Superior temporal gyrus (tissue), 1 donor: ENCODE measurements at regions not wholly inside any gene's neighbourhood (a gene's known extent, or its start where the extent isn't known, plus 50 kb on each side); places are given as distances from the start of the nearest gene placed in this dataset.
"Not testable (repeated sequence)": the region's sequence is repeated elsewhere in the genome, so short reads cannot be mapped to it uniquely, and the experiment has no call there.

ENCODE experiments used
- DNase-seq: peaks from one replicate; pipeline ENCODE4 v3.0.0-alpha.2; 2016; ENCODE audit errors: extremely low spot score

DNA sequence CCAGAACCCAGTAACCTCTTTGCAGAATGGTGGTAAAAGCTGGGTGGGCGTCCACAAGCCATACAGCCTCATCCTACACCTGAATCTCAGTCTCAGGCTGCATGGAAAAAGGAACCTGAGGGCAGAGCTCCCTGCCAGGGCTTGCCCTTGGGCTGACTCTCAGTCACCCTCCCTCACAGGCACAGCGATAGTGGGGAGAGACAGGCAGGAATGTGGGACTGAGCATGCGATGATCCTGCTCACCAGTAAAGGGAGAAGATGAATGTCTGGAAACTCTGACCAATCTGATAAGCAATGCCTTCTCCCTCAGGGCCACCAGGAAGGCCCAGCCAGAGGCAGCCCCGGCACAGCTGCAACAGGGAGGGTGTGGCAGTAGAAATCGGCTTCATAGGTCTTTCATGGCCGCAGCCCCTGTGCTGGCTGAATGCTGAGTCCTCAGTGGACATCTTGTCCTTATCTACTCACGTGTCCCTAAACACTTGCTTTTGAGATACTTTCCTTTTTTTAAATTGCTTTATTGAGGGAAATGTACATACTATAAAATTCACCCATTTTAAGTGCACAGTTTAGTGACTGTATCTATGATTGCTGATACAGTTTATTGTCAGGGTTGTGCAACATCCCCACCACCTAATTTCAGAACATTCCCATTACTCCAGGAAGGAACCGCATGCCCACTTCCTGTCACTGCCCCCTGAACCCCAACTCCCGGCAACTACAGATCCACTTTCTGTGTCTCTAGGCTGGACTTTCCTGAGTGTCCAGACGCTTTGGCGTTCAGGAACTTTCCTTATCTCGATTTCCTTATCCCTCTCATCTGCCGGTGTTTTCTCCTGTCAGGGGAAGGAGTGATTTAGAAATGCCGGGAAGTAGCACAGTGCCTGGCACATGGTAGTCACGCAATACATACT lies 258.1 kb downstream of the PCNX1 start:
- DNase-seq, result no peak

DNA sequence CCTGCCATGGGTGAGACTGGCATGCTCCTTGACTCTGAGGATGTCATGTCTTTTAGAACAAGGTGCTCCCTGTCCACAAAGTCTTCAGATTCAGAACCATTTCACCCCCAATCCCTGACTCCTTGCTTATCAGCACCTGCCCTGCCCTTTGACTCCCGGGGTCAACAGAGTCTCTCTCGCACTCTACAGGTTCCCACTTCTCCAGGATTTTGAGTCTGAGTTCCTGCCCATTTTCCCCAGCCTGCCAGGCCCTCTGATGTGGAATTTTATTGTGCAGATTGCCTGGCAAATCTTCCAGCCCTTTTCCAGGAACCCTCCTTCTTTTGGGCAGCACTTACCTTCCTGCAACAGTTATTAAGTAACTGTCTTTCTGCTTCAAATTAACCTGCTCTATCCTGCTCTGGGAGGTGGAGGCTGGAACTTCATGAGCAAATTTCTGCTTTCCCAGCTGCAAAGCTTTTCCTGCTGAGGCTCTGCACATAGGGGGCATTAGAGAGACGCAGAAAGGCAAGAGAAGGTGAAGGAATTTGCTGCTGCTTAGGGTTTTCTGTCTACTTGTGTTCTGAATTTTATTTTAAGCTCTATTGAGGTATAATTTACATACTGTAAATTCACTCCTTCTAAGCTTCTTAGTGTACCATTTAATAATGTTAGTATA lies 259.1 kb downstream of the PCNX1 start:
- DNase-seq, result peak; percentile 71

DNA sequence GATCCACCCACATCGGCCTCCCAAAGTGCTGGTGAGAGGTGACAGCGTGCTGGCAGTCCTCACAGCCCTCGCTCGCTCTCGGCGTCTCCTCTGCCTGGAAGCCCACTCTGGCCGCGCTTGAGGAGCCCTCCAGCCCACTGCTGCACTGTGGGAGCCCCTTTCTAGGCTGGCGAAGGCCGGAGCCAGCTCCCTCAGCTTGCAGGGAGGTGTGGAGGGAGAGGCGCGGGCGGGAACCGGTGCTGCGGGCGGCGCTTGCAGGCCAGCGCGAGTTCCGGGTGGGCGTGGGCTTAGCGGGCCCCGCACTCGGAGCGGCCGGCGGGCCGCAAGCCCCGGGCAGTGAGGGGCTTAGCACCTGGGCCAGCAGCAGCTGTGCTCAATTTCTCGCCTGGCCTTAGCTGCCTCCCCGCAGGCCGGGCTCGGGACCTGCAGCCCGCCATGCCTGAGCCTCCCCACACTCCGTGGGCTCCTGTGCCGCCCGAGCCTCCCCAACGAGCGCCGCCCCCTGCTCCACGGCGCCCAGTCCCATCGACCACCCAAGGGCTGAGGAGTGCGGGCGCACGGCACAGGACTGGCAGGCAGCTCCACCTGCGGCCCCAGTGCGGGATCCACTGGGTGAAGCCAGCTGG lies 260.2 kb downstream of the PCNX1 start:
- not testable (repeated sequence) for DNase-seq

DNA sequence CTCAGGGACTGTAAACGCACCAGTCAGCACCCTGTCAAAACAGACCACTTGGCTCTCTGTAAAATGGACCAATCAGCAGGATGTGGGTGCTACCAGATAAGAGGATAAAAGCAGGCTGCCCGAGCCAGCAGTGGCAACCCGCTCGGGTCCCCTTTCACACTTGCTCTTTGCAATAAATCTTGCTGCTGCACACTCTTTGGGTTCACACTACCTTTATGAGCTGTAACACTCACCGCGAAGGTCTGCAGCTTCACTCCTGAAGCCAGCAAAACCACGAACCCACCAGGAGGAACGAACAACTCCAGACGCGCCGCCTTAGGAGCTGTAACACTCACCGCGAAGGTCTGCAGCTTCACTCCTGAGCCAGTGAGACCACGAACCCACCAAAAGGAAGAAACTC lies 260.9 kb downstream of the PCNX1 start:
- not testable (repeated sequence) for DNase-seq

DNA sequence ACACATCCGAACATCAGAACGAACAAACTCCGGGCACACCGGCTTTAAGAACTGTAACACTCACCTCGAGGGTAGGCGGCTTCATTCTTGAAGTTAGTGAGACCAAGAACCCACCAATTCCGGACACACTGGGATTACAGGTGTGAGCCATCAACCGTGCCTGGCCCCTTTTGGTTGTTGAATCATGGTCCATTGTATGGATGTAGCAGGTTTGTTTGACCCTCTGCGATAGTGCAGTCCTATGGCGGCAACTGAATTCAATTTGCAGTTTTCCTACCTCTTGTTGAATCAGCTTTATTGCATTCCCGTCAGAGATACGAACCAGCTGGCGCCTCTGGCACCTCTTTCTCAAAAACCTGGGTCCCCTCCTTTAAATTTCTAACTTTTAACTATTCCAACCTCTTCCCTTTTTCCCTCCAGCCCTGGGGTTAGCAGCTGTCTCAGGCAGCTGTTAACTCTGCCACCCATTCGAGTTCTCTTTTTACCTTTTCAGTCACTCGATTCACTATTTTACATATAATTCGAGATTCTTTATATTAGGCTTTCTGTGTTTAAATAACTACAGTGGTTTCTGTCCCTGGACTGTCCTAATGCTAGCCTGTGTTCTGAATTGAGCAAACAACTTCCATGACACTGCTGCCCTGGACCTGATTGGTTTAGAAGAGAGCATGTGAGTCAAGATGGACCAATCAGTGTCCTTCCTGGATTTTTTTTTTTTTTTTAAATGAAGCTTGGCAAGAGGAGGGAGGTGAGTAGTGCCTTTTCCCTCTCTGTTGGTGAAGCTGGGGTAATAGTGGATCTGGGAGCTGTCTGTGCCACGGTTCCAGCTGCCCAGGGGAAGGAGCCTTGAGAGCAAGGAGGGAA lies 261.5 kb downstream of the PCNX1 start:
- DNase-seq, result no peak

DNA sequence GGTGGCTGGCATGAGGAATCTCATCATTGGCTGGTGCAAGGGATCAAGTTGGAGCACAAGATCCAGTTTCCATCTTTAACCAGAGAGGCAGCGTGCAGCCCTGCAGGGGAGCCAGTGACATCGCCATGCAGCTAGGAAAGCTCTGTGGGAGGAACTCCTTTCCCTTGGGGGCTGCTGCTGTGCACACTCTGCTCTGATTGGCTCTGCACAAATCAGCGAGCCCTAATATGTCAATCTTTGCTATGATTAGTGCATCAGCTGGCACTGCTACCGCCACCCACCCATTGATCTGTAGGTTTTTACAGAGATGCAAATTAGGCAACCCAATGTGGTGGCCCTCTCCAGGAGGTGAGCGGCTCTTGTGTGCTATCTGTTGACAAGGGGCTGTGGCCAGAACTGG lies 262.6 kb downstream of the PCNX1 start:
- no peak for DNase-seq

DNA sequence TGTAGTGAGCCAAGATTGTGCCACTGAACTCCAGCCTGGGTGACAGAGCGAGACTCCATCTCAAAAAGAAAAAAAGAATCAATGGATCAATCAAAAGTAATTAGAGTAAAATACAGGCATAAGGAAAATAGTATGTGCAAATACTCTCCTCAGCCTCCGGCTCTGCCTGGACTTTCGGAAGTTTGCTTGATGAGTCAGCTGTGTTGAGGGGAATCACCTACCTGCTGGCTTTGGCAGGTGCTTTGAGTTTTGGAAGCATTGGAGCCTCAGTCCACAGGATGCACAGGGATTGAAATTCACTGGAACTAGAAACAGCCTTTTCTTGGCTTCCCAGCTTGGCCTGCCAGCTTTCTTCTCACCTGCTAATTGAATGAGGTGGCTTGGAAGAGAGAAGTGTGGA lies 268.2 kb downstream of the PCNX1 start:
- DNase-seq, result no peak

DNA sequence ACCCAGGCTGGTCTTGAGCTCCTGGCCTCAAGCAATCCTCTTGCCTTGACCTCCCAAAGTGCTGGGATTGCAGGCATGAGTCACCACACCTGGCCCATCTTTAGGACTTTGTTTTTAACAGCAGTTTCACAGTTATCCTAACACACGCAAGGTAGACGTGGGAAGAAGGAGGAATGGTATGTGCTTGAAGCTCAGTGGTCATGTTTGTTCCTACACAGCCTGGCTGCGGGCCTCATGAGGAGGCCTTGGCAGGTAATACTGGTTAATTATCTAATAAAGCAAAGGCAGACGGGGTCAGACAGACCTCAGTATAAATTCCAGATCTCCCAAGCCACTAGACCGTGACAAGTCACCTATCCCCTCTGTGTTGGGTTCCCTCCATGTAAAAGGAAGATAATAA lies 271.8 kb downstream of the PCNX1 start:
- DNase-seq, result no peak

DNA sequence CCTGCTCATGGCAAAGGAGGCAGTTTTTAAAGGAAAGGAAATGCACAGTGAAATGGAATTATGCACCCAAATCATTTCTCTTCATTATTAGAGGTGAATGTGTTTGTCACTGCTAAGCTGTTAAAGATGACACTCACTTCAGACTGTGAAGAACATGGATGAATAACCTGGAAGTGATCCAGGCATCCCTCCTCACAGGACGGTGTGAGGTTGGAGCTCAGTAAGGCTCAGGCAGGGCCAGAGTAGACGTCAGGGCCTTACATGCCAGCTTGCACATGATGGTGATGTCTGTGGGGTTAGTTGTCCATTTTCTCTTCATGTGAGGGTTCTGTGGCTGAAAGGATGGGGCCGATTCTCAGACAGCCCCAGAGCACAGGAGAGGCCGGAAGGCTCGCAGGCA lies 273.1 kb downstream of the PCNX1 start:
- DNase-seq, result no peak

DNA sequence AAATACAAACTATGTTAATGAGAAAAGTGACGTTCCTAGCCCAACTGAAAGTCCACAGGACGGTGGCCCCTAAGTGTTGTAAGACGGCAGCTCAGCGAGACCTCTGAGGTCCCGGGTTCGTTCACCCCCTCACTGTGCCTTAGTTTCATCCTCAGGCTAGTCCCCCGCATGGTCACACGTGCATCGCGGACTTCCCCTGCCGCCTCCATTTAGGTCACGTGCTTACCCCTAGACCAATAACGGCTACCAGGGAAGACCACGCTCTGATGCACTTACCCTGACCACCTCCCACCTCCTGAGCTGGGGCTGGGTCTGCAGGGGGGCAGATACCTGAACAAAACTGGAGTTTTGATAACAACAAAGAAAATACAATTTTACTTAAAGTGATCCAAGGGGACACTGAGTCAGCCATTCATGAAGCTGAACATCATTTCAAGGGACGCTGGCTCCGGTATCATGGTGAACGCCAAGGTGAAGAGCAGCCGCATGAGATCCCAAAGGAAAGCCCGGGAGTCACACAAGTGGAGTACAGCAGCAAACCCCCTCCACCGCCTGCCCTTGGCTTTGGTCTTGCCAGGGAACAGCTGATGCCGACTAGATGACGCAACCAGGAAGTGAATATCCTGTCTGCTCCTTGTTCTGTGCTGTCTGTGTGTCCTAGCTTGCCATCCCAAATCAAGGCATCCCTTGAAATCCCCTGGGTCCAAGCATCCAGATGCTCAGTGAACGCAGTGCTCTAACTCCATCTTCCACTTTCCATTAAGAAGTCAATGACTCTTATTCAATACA lies 274.1 kb downstream of the PCNX1 start:
- no peak for DNase-seq

DNA sequence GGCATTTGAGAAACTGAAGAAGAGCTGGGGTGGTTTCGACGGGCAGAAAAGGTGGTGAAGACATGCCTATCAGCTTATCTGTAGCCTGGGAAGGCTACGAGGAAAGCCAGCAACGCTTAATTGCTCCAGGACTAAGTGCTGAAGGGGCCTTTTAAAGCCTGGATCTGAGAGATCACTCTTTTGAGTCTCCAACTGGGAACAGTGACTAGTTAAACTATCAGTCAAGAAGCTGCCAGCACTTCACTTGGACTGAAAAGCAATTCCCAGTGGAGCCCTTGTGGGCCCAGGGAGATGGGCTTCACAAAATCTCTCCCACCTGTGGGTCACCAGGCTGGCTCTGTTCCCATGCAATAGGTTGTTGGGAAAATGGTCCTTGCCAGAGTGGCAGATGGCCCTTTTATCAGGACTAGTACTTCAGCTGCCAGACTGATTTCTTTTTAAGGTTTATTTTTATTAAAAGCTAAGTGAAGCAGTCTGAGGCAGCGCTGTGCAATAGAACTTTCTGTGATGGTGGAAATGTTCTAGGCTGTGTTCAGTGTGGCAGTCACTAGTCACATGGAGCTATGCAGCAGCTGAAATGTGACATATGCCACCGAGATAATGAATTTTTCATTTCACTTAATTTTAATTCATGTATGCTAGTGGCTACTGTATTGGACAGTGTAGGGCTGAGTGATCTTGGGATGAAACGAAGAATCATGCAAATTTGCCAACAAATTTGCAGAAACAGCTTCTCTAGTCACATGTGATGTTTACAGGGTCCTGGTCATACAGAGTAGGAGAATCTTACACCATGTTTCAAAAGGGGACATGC lies 276.8 kb downstream of the PCNX1 start:
- DNase-seq, result peak; percentile 31

DNA sequence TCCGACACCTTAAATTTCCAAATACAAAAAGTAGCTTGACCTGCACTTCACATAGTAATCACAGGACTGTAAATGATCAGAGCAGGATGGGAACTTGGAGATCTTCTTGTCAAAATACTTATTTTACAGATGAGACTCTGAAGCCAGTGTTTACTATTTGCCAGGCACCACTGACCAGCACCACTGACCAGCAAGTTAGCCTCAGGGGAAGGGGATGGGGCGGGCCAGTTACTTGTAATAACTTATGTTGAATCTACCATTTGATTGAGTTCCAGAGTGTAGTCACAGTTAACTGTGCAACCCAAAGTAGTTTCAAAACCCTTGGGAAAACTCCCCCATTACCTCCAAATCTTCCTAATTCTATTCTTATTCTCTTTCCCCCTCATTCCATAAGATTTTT lies 278.4 kb downstream of the PCNX1 start:
- no peak for DNase-seq

DNA sequence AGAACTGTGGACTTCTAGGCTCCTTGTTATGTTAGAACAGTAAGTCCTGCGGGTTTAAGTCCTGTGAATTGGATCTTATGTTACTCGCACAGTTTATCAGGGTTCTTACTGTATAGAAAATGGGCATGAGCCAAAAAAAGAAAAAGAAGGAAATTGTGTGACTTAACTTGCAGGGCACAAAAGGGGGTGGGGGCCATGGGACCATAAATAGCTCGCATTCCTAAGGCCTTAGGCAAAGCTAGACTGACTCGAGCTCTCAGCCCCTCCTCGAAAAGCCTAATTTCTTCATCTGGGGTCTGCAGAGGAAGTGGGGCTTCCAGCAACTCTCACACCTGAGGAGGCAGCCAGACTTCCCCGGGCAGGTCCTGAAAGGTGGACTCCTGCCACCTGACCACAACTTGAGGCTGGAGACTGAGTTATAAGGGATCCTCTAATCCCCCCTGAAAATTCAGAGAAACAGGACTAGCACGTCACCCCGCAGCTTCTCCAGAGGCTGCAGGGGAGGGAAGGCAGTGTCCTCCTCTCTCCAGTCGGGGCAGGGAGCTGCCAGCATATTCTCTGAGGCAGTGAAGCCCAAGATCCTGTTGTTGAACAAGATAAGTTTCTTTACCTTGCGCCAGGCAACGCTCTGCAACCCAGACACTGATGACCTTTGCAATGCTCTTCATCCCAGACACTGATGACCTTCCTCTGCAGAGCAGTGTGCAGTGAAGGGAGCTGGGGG lies 280.5 kb downstream of the PCNX1 start:
- no peak for DNase-seq

DNA sequence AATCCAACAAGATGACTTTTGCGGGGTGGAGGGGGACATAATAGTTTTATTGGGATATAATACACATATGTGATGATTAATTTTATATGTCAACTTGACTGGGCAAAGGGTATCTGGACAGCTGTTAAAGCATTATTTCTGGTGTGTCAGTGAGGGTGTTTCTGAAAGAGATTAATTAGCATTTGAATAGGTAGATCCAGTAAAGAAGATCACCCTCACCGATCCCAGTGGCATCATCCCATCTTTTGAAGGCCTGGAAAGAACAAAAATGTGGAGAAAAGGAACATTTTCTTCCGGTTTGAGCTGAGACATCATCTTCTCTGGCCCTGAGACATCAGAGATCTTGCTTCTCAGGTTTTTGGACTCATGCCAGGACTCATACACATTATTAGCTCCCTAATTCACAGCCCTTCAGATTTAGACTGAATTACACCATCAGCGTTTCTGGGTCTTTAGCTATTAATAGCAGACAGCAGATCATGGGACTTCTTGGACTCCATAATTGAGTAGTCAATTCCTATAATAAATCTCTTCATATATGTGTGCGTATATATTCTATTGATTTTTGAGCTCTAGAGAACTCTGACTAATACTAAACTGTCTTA lies 283.6 kb downstream of the PCNX1 start:
- DNase-seq, result no peak

DNA sequence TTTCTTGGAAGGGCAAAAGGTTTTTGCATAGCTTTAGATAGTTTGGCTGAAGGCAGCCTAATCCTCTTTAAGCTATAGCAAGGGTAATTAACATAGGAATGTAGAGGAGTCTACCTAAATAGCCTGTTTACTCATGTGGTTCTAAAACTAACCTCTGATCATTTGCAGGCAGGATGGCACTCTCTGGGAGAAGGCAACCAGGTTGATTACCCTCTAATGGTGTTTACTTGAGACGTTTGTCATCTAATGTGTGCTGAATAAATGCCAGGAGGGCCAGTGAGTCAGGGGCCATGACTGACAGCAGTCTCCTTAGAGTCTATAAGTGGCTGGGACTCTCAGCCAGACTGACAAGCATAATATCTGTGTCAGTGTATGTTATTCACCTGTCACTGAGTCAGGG lies 286.4 kb downstream of the PCNX1 start:
- DNase-seq, result no peak

DNA sequence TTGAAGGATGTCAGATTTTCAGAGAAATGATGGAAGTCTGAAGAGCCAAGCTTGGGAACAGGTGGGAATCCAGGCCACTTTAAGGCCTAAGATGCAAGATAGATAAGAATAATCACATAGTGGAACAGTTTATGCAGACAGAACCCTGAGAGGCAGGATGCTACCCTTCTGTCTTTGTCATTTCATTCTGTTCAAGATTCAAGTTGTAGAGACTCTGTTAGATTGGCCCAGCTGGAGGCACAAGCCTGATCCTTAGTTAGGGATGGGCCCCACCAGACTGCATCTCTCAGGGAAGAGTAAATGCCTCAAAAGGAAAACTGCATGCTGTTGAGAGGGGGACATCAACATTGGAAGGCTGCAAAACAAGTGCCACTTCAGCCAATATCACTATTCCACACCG lies 287.0 kb downstream of the PCNX1 start:
- no peak for DNase-seq

DNA sequence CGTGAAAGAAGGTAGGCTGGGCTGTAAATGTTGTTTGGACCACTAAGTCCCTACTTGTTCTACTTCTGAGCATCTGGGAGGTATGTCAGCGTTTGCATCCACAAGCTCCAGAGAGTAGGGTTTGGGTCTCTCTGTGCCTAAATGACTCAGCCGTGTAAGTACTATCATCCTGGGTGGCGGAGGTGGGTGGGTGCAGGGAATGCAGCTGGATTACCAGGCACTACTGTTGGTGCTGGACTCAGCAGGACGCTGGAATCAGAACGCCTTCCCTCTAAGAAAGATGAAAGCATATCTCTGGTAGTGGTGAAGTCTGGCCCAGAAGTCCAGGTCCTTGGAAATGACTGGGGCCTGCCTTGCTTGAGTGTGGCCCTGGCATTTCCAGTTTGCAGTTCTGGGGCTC lies 289.7 kb downstream of the PCNX1 start:
- DNase-seq, result no peak

DNA sequence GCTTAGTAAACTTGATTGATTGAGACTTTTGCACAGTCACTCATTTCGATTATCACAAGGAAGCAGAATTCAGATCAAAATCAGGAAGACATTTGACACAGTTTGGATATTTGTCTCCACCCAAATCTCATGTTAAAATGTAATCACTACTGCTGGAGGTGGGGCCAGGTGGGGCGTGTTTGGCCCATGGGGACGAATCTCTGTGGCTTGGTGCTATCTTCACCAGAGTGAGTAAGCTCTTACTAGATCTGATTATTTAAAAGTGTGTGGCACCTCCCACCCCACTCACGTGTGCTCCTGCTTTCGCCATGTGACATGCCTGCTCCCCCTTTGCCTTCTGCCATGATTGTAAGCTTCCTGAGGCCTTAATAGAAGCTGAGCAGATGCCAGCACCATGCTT lies 291.4 kb downstream of the PCNX1 start:
- no peak for DNase-seq

DNA sequence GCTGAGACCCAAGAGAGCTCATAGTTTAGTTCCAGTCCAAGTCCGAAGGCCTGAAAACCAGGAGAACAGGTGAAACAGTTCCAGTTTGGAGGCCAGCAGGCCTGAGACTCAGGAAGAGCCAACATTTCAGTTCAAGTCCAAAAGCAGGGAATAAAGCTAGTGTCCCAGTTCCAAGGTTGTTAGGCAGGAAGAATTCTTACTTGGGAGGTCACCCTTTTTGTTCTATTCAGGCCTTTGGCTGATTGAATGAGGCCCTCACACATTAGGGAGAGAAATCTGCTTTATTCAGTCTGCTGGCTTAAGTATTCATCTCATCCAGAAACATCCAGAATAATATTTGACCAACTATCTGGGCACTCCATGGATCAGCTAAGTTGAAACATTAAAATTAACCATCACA lies 294.6 kb downstream of the PCNX1 start:
- no peak for DNase-seq
